ENCODE measurements at regions not wholly inside any gene's neighbourhood (a gene's known extent, or its start where the extent isn't known, plus 50 kb on each side); places are given as distances from the start of the nearest gene placed in this dataset.
"Not testable (repeated sequence)": the region's sequence is repeated elsewhere in the genome, so short reads cannot be mapped to it uniquely, and the experiment has no call there.

GRCh38 chr18:28466204-28466603, 289.3 kb upstream of the CDH2 start:
- DNase-seq (ENCODE audit: low spot score) = no peak
- FAIRE-seq = no peak

GRCh38 chr18:28459587-28459986, 282.7 kb upstream of the CDH2 start:
- FAIRE-seq = no peak
- DNase-seq (ENCODE audit: low spot score) = no peak

- FAIRE-seq = no peak
- DNase-seq (ENCODE audit: low spot score) = no peak
These were observed 281.8 kb upstream of the CDH2 start for GRCh38 chr18:28458751-28459150.

GRCh38 chr18:28457784-28458183, 280.9 kb upstream of the CDH2 start:
- FAIRE-seq (no peak), DNase-seq (ENCODE audit: low spot score) (no peak)

GRCh38 chr18:28455971-28456370, 279.0 kb upstream of the CDH2 start:
- DNase-seq (ENCODE audit: low spot score) = no peak
- FAIRE-seq = no peak

GRCh38 chr18:28439870-28440269, 262.9 kb upstream of the CDH2 start:
- no peak for FAIRE-seq
- DNase-seq (ENCODE audit: low spot score) = no peak

GRCh38 chr18:28438381-28438780, 261.5 kb upstream of the CDH2 start:
- no peak for DNase-seq (ENCODE audit: low spot score)
- no peak for FAIRE-seq

- FAIRE-seq (no peak), DNase-seq (ENCODE audit: low spot score) (no peak)
These were observed 255.4 kb upstream of the CDH2 start for GRCh38 chr18:28432339-28432738.

GRCh38 chr18:28425886-28426285, 249.0 kb upstream of the CDH2 start:
- no peak for FAIRE-seq
- no peak for DNase-seq (ENCODE audit: low spot score)

GRCh38 chr18:28422577-28422976, 245.6 kb upstream of the CDH2 start:
- DNase-seq (ENCODE audit: low spot score) (no peak), FAIRE-seq (no peak)

GRCh38 chr18:28421950-28422349, 245.0 kb upstream of the CDH2 start:
- not testable (repeated sequence) for FAIRE-seq; DNase-seq (ENCODE audit: low spot score)

- peak; percentile 5 for DNase-seq (ENCODE audit: low spot score)
These were observed 235.6 kb upstream of the CDH2 start for GRCh38 chr18:28412521-28412920.

GRCh38 chr18:28411806-28412205, 234.9 kb upstream of the CDH2 start:
- FAIRE-seq = no peak
- no peak for DNase-seq (ENCODE audit: low spot score)

More at GRCh38 chr18:28412521-28412920, 235.6 kb upstream of the CDH2 start:
- no peak for FAIRE-seq

- DNase-seq (ENCODE audit: low spot score) = no peak
These were observed 232.9 kb upstream of the CDH2 start for GRCh38 chr18:28409811-28410210.

GRCh38 chr18:28408528-28408927, 231.6 kb upstream of the CDH2 start:
- DNase-seq (ENCODE audit: low spot score) = no peak
- FAIRE-seq = no peak

More at GRCh38 chr18:28409811-28410210, 232.9 kb upstream of the CDH2 start:
- FAIRE-seq = no peak

- DNase-seq (ENCODE audit: low spot score) = no peak
- FAIRE-seq = no peak
These were observed 230.8 kb upstream of the CDH2 start for GRCh38 chr18:28407681-28408080.

GRCh38 chr18:28406533-28406932, 229.6 kb upstream of the CDH2 start:
- DNase-seq (ENCODE audit: low spot score) (no peak), FAIRE-seq (no peak)

GRCh38 chr18:28404694-28405093, 227.8 kb upstream of the CDH2 start:
- DNase-seq (ENCODE audit: low spot score) = no peak
- no peak for FAIRE-seq

GRCh38 chr18:28399781-28400362, 222.9 kb upstream of the CDH2 start:
- DNase-seq (ENCODE audit: low spot score) (no peak), FAIRE-seq (no peak)

- FAIRE-seq = no peak
- DNase-seq (ENCODE audit: low spot score) = no peak
These were observed 221.5 kb upstream of the CDH2 start for GRCh38 chr18:28398471-28398870.

- no peak for FAIRE-seq
- DNase-seq (ENCODE audit: low spot score) = no peak
These were observed 213.1 kb upstream of the CDH2 start for GRCh38 chr18:28390022-28390421.

- DNase-seq (ENCODE audit: low spot score) (no peak), FAIRE-seq (no peak)
These were observed 205.4 kb upstream of the CDH2 start for GRCh38 chr18:28382215-28382879.

GRCh38 chr18:28372186-28372585, 195.3 kb upstream of the CDH2 start:
- DNase-seq (ENCODE audit: low spot score) (no peak), FAIRE-seq (no peak)

Measured in urothelium cell line (cell line).